H9 (cell line): ENCODE measurements at regions not wholly inside any gene's neighbourhood (a gene's known extent, or its start where the extent isn't known, plus 50 kb on each side); places are given as distances from the start of the nearest gene placed in this dataset.

Experiments used
- DNase-seq: peaks from one replicate; pipeline ENCODE4 v3.0.0-alpha.2; 2017
- H2AFZ ChIP-seq: one replicate; pipeline ENCODE4 v1.6.1; 2013; ENCODE audit warnings: mild to moderate bottlenecking, low read length, control low read depth, moderate library complexity
- H2AK5ac ChIP-seq: 2 replicates; pipeline ENCODE4 v1.6.1; 2013; ENCODE audit warnings: low read length, control low read depth, mixed read lengths; ENCODE audit not compliant: insufficient read length
- H2BK120ac ChIP-seq: one replicate; pipeline ENCODE4 v1.6.1; 2013; ENCODE audit warnings: low read depth, mild to moderate bottlenecking, low read length, control low read depth, inconsistent platforms; ENCODE audit not compliant: poor library complexity, severe bottlenecking
- H2BK12ac ChIP-seq: 2 replicates; pipeline ENCODE4 v1.6.1; 2013; ENCODE audit warnings: low read length, control low read depth, mixed read lengths, low read depth; ENCODE audit not compliant: insufficient read length
- H2BK15ac ChIP-seq: 2 replicates; pipeline ENCODE4 v1.6.1; 2013; ENCODE audit warnings: low read depth, low read length, control low read depth
- H2BK20ac ChIP-seq: one replicate; pipeline ENCODE4 v1.6.1; 2013; ENCODE audit warnings: low read depth, mild to moderate bottlenecking, low read length, control low read depth, inconsistent platforms; ENCODE audit not compliant: poor library complexity, severe bottlenecking
- H2BK5ac ChIP-seq: 2 replicates; pipeline ENCODE4 v1.6.1; 2013; ENCODE audit warnings: low read length, control low read depth, mixed read lengths; ENCODE audit not compliant: insufficient read length
- H3K14ac ChIP-seq: 2 replicates; pipeline ENCODE4 v1.6.1; 2013; ENCODE audit warnings: low read length, control low read depth; ENCODE audit not compliant: insufficient read depth
- H3K18ac ChIP-seq: 2 replicates; pipeline ENCODE4 v1.6.1; 2013; ENCODE audit warnings: low read depth, mild to moderate bottlenecking, mixed read lengths, low read length, control low read depth; ENCODE audit not compliant: insufficient read length
- H3K23ac ChIP-seq: 2 replicates; pipeline ENCODE4 v1.6.1; 2013; ENCODE audit warnings: low read length, control low read depth, mixed read lengths, low read depth; ENCODE audit not compliant: insufficient read length
- H3K23me2 ChIP-seq: 2 replicates; pipeline ENCODE4 v1.6.1; 2013; ENCODE audit warnings: low read depth, mild to moderate bottlenecking, mixed read lengths, low read length, control low read depth; ENCODE audit not compliant: insufficient read length, poor library complexity, severe bottlenecking
- H3K27ac ChIP-seq: 2 replicates; pipeline ENCODE4 v1.5.1; 2013; ENCODE audit warnings: low read length, control low read depth, mixed read lengths, low read depth; ENCODE audit not compliant: insufficient read length
- H3K27me3 ChIP-seq: 2 replicates; pipeline ENCODE4 v1.6.1; 2013; ENCODE audit warnings: low read length, control low read depth, inconsistent platforms; ENCODE audit not compliant: insufficient read depth
- H3K4ac ChIP-seq: 2 replicates; pipeline ENCODE4 v1.6.1; 2013; ENCODE audit warnings: low read depth, mild to moderate bottlenecking, control low read depth, inconsistent platforms, low read length, moderate library complexity
- H3K4me1 ChIP-seq: 2 replicates; pipeline ENCODE4 v1.6.1; 2013; ENCODE audit warnings: low read length, control low read depth, inconsistent platforms; ENCODE audit not compliant: insufficient read depth
- H3K4me2 ChIP-seq: 2 replicates; pipeline ENCODE4 v1.6.1; 2013; ENCODE audit warnings: low read length, control low read depth, mixed read lengths; ENCODE audit not compliant: insufficient read length, insufficient read depth
- H3K56ac ChIP-seq: 2 replicates; pipeline ENCODE4 v1.6.1; 2013; ENCODE audit warnings: low read depth, mild to moderate bottlenecking, mixed read lengths, low read length, control low read depth; ENCODE audit not compliant: insufficient read length
- H3K79me1 ChIP-seq: 2 replicates; pipeline ENCODE4 v1.6.1; 2013; ENCODE audit warnings: low read depth, mild to moderate bottlenecking, moderate library complexity, low read length, control low read depth, inconsistent platforms; ENCODE audit not compliant: insufficient read depth, poor library complexity, severe bottlenecking
- H3K79me2 ChIP-seq: 2 replicates; pipeline ENCODE4 v1.6.1; 2013; ENCODE audit warnings: low read length, control low read depth, inconsistent platforms; ENCODE audit not compliant: insufficient read depth
- H3K9ac ChIP-seq: 2 replicates; pipeline ENCODE4 v1.6.1; 2013; ENCODE audit warnings: low read length, control low read depth, mixed read lengths; ENCODE audit not compliant: insufficient read length; ENCODE audit errors: extremely low read depth
- H3K9me3 ChIP-seq: one replicate; pipeline ENCODE4 v1.6.1; 2013; ENCODE audit warnings: low read depth, low read length, inconsistent platforms; ENCODE audit not compliant: control insufficient read depth
- H3T11ph ChIP-seq: one replicate; pipeline ENCODE4 v1.6.1; 2013; ENCODE audit warnings: mild to moderate bottlenecking, low read length, control low read depth, inconsistent platforms
- H4K20me1 ChIP-seq: one replicate; pipeline ENCODE4 v1.6.1; 2013; ENCODE audit not compliant: control insufficient read depth, insufficient read length, insufficient read depth
- H4K5ac ChIP-seq: 2 replicates; pipeline ENCODE4 v1.6.1; 2013; ENCODE audit warnings: low read depth, mild to moderate bottlenecking, mixed read lengths, low read length, control low read depth; ENCODE audit not compliant: insufficient read length
- H4K8ac ChIP-seq: replicated peaks from 2 replicates; pipeline ENCODE4 v1.6.1; 2013; ENCODE audit warnings: low read length, control low read depth, mixed read lengths, low read depth; ENCODE audit not compliant: insufficient read length
- H4K91ac ChIP-seq: 2 replicates; pipeline ENCODE4 v1.6.1; 2013; ENCODE audit warnings: low read depth, mild to moderate bottlenecking, moderate library complexity, mixed read lengths, low read length, control low read depth; ENCODE audit not compliant: insufficient read length
- H3K27ac Mint-ChIP-seq, 3 experiments: 2 replicates in 2 of 3; 3 replicates in 1 of 3; pipeline ENCODE4 v1.8.0; 2020 to 2021; ENCODE audit warnings: mixed read lengths in 3 of 3, mild to moderate bottlenecking in 1 of 3, moderate library complexity in 1 of 3
- H3K27me3 Mint-ChIP-seq: 2 replicates; pipeline ENCODE4 v1.8.0; 2021; ENCODE audit warnings: low read depth, mild to moderate bottlenecking, moderate library complexity, mixed read lengths
- H3K36me3 Mint-ChIP-seq, 3 experiments: 2 replicates in 2 of 3; 3 replicates in 1 of 3; pipeline ENCODE4 v1.8.0; 2020 to 2021; ENCODE audit warnings: low read depth in 3 of 3, mixed read lengths in 3 of 3; ENCODE audit not compliant: insufficient read depth in 1 of 3
- H3K4me1 Mint-ChIP-seq, 2 experiments: 2 replicates each; pipeline ENCODE4 v1.8.0; 2020; ENCODE audit warnings: mixed read lengths in 2 of 2
- H3K4me3 Mint-ChIP-seq, 2 experiments: 2 replicates in 1 of 2; 3 replicates in 1 of 2; pipeline ENCODE4 v1.8.0; 2020 to 2021; ENCODE audit warnings: mild to moderate bottlenecking in 2 of 2, mixed read lengths in 2 of 2, moderate library complexity in 1 of 2
- H3K9me3 Mint-ChIP-seq, 2 experiments: 2 replicates in 1 of 2; 3 replicates in 1 of 2; pipeline ENCODE4 v1.8.0; 2020; ENCODE audit warnings: mild to moderate bottlenecking in 2 of 2, mixed read lengths in 2 of 2, moderate library complexity in 1 of 2
- TF ChIP-seq, protein P1 (sequence below): fragments of 200-600 bp; sonication (generic); conservative IDR thresholded peaks from 3 replicates; pipeline ENCODE4 v1.8.0; 2021; ENCODE audit warnings: antibody characterized with exemption, mild to moderate bottlenecking

DNA sequence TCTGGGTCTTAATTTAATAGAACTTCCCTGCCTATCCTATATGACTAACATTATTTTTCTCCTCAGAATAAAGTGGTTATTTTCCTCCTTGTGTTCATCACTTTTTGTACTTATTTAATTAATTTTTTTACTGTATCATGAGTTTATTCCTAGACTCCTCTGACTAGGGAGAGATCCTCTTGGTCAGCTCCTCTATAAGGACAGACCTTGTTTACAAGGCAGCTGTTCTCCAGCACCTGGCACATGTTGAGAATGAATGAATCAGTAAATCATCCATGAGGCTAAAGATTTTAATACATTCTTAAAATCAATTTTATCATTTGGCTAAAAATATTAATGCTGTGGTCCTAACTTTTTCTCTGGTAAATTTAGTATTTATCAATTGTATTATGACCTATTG is 139.8 kb downstream of the NUDT12 start:
- H3K79me2 ChIP-seq: no peaks in the 10 kb centered on the region
- no peak overlapping the region for H2BK15ac ChIP-seq
- no peak overlapping the region for H3K4me2 ChIP-seq
- no peak overlapping the region for H3K14ac ChIP-seq
- no peaks in the 10 kb centered on the region for H3K9me3 Mint-ChIP-seq
- H3K79me1 ChIP-seq: no peaks in the 10 kb centered on the region
- H3K56ac ChIP-seq: no peak overlapping the region
- no peak overlapping the region for H3K9ac ChIP-seq
- no peaks in the 10 kb centered on the region for H3K4me1 ChIP-seq
- no peak overlapping the region for H2BK12ac ChIP-seq
- H3K23me2 ChIP-seq: no peaks in the 10 kb centered on the region
- H4K8ac ChIP-seq: no peak overlapping the region
- H3K4me3 Mint-ChIP-seq: no peak overlapping the region
- no peaks in the 10 kb centered on the region for H3K9me3 ChIP-seq
- H3K27ac ChIP-seq: no peak overlapping the region
- TF ChIP-seq, protein P1, sequence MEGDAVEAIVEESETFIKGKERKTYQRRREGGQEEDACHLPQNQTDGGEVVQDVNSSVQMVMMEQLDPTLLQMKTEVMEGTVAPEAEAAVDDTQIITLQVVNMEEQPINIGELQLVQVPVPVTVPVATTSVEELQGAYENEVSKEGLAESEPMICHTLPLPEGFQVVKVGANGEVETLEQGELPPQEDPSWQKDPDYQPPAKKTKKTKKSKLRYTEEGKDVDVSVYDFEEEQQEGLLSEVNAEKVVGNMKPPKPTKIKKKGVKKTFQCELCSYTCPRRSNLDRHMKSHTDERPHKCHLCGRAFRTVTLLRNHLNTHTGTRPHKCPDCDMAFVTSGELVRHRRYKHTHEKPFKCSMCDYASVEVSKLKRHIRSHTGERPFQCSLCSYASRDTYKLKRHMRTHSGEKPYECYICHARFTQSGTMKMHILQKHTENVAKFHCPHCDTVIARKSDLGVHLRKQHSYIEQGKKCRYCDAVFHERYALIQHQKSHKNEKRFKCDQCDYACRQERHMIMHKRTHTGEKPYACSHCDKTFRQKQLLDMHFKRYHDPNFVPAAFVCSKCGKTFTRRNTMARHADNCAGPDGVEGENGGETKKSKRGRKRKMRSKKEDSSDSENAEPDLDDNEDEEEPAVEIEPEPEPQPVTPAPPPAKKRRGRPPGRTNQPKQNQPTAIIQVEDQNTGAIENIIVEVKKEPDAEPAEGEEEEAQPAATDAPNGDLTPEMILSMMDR: no peak
- H3K27me3 ChIP-seq: no peaks in the 10 kb centered on the region
- no peak overlapping the region for H2AK5ac ChIP-seq
- H3K27me3 Mint-ChIP-seq: no peaks in the 10 kb centered on the region
- no peak overlapping the region for H3K27ac Mint-ChIP-seq
- DNase-seq: no peak
- H3K4ac ChIP-seq: no peak overlapping the region
- H3K18ac ChIP-seq: no peak overlapping the region
- no peak overlapping the region for H2BK5ac ChIP-seq
- H3T11ph ChIP-seq: no peak overlapping the region
- H4K20me1 ChIP-seq: no peaks in the 10 kb centered on the region
- H2AFZ ChIP-seq: no peak overlapping the region
- H2BK120ac ChIP-seq: no peak overlapping the region
- H3K36me3 Mint-ChIP-seq: no peaks in the 10 kb centered on the region
- H2BK20ac ChIP-seq: no peak overlapping the region
- H4K5ac ChIP-seq: no peak overlapping the region
- no peak overlapping the region for H4K91ac ChIP-seq
- no peak overlapping the region for H3K23ac ChIP-seq
- H3K4me1 Mint-ChIP-seq: no peaks in the 10 kb centered on the region
